ENCODE measurements at regions not wholly inside any gene's neighbourhood (a gene's known extent, or its start where the extent isn't known, plus 50 kb on each side); places are given as distances from the start of the nearest gene placed in this dataset.

GRCh38 chr13:99909097-99909835, 62.3 kb downstream of the ZIC5 start (continued):
- TF ChIP-seq ZBTB10 (CRISPR knock-in tag; IDR thresholded peaks at IDR 0.05; ENCODE audit: borderline replicate concordance) (no peak), FOXP1 (IDR thresholded peaks at IDR 0.05) (no peak), FOXP1 (CRISPR knock-in tag; IDR thresholded peaks at IDR 0.05) (peak; percentile 79), NR2F6 (IDR thresholded peaks at IDR 0.05) (0 out of 2 replicates have a peak, but pooled peaks have one; percentile 15), NR2F6 (CRISPR knock-in tag; IDR thresholded peaks at IDR 0.05) (0 out of 2 replicates have a peak, but pooled peaks have one; percentile 36), MEIS1 (CRISPR knock-in tag; IDR thresholded peaks at IDR 0.05; ENCODE audit: borderline replicate concordance) (no peak), PAXIP1 (CRISPR knock-in tag; conservative IDR thresholded peaks at IDR 0.05) (peak; percentile 87), ZNF784 (CRISPR knock-in tag; IDR thresholded peaks at IDR 0.05; ENCODE audit: borderline replicate concordance) (no peak), ZFP41 (CRISPR knock-in tag; IDR thresholded peaks at IDR 0.05; ENCODE audit: borderline replicate concordance) (no peak), SAP130 (CRISPR knock-in tag; IDR thresholded peaks at IDR 0.05; ENCODE audit: low read depth) (peak; percentile 42; the same call in 1 of the 2 replicates), SUZ12 (IDR thresholded peaks at IDR 0.05; ENCODE audit: low read depth, low read length) (no peak), SNRNP70 (IDR thresholded peaks at IDR 0.05; ENCODE audit: low read depth, low read length) (no peak), ZNF772 (CRISPR knock-in tag; IDR thresholded peaks at IDR 0.05) (no peak), KDM1A (CRISPR knock-in tag; IDR thresholded peaks at IDR 0.05) (peak; percentile 79)
- TF ChIP-seq, protein P1, sequence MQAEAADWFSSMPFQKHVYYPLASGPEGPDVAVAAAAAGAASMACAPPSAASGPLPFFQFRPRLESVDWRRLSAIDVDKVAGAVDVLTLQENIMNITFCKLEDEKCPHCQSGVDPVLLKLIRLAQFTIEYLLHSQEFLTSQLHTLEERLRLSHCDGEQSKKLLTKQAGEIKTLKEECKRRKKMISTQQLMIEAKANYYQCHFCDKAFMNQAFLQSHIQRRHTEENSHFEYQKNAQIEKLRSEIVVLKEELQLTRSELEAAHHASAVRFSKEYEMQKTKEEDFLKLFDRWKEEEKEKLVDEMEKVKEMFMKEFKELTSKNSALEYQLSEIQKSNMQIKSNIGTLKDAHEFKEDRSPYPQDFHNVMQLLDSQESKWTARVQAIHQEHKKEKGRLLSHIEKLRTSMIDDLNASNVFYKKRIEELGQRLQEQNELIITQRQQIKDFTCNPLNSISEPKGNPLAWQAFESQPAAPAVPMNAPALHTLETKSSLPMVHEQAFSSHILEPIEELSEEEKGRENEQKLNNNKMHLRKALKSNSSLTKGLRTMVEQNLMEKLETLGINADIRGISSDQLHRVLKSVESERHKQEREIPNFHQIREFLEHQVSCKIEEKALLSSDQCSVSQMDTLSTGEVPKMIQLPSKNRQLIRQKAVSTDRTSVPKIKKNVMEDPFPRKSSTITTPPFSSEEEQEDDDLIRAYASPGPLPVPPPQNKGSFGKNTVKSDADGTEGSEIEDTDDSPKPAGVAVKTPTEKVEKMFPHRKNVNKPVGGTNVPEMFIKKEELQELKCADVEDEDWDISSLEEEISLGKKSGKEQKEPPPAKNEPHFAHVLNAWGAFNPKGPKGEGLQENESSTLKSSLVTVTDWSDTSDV (CRISPR knock-in tag; IDR thresholded peaks at IDR 0.05), result no peak
- TF ChIP-seq, protein P2, sequence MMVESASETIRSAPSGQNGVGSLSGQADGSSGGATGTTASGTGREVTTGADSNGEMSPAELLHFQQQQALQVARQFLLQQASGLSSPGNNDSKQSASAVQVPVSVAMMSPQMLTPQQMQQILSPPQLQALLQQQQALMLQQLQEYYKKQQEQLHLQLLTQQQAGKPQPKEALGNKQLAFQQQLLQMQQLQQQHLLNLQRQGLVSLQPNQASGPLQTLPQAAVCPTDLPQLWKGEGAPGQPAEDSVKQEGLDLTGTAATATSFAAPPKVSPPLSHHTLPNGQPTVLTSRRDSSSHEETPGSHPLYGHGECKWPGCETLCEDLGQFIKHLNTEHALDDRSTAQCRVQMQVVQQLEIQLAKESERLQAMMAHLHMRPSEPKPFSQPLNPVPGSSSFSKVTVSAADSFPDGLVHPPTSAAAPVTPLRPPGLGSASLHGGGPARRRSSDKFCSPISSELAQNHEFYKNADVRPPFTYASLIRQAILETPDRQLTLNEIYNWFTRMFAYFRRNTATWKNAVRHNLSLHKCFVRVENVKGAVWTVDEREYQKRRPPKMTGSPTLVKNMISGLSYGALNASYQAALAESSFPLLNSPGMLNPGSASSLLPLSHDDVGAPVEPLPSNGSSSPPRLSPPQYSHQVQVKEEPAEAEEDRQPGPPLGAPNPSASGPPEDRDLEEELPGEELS (CRISPR knock-in tag; IDR thresholded peaks at IDR 0.05), result peak; percentile 68
- TF ChIP-seq, protein P3, sequence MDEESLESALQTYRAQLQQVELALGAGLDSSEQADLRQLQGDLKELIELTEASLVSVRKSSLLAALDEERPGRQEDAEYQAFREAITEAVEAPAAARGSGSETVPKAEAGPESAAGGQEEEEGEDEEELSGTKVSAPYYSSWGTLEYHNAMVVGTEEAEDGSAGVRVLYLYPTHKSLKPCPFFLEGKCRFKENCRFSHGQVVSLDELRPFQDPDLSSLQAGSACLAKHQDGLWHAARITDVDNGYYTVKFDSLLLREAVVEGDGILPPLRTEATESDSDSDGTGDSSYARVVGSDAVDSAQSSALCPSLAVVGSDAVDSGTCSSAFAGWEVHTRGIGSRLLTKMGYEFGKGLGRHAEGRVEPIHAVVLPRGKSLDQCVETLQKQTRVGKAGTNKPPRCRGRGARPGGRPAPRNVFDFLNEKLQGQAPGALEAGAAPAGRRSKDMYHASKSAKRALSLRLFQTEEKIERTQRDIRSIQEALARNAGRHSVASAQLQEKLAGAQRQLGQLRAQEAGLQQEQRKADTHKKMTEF (CRISPR knock-in tag; IDR thresholded peaks at IDR 0.05), result no peak
